Astrocyte (in vitro differentiated cells and primary cell): ENCODE measurements at regions not wholly inside any gene's neighbourhood (a gene's known extent, or its start where the extent isn't known, plus 50 kb on each side); places are given as distances from the start of the nearest gene placed in this dataset.

Experiments
- EZH2 ChIP-seq: IDR thresholded peaks from 2 replicates; pipeline ENCODE4 v1.6.1; 2012; ENCODE audit warnings: mild to moderate bottlenecking, low read length, inconsistent platforms; ENCODE audit not compliant: insufficient read depth
- TF ChIP-seq, protein P1 (sequence below): IDR thresholded peaks from 2 replicates; pipeline ENCODE4 v1.5.1; 2011; ENCODE audit warnings: low read depth, mild to moderate bottlenecking, inconsistent platforms, low read length, moderate library complexity; ENCODE audit not compliant: insufficient read depth

DNA sequence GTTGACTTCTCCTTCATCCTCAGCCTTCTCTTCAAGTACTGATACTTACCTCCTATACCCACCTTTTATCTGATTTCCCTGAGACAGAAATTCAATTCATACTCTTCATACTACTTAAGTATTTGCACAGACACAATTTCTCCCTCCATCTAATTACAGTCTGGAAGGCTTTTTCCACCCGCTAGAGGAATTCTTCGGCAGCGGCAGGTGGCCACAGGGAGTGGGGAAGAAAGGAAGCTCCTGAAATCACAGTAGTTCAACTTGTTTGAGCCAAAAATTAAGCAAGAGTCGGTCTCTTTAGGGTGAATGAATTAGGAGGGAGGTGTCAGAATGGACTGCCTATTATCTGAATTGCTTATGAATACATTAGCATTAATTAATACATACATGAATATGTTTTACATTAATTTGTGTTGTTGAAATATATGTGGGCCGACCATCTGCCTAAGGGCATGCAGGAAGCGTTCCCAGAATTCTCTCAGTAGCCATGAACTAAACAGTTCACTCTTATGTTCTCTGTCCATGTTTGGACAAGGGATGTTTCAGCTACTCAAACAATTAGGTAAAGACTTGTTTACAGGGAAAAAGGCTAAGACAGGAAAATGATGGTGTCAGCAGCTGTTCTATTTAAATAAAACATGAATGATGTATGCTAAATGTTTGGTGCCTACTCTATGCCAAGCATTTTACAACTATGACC lies 101.4 kb upstream of the SMARCA2 start:
- TF ChIP-seq, protein P1, sequence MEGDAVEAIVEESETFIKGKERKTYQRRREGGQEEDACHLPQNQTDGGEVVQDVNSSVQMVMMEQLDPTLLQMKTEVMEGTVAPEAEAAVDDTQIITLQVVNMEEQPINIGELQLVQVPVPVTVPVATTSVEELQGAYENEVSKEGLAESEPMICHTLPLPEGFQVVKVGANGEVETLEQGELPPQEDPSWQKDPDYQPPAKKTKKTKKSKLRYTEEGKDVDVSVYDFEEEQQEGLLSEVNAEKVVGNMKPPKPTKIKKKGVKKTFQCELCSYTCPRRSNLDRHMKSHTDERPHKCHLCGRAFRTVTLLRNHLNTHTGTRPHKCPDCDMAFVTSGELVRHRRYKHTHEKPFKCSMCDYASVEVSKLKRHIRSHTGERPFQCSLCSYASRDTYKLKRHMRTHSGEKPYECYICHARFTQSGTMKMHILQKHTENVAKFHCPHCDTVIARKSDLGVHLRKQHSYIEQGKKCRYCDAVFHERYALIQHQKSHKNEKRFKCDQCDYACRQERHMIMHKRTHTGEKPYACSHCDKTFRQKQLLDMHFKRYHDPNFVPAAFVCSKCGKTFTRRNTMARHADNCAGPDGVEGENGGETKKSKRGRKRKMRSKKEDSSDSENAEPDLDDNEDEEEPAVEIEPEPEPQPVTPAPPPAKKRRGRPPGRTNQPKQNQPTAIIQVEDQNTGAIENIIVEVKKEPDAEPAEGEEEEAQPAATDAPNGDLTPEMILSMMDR, result no peak
- no peak for TF ChIP-seq EZH2
